HG02852 (cell line): ENCODE measurements at regions not wholly inside any gene's neighbourhood (a gene's known extent, or its start where the extent isn't known, plus 50 kb on each side); places are given as distances from the start of the nearest gene placed in this dataset.

Experiments used
- ATAC-seq: cut with Tn5 transposase; IDR thresholded peaks from one replicate; pipeline ENCODE4 v1.9.1; 2021; ENCODE audit warnings: mild to moderate bottlenecking, moderate library complexity; ENCODE audit not compliant: unreplicated experiment

GRCh38 chr3:44072601-44073540 lies 168.8 kb upstream of the TOPAZ1 start:
- no peak for ATAC-seq

GRCh38 chr3:44074181-44074580 lies 167.5 kb upstream of the TOPAZ1 start:
- no peak for ATAC-seq

DNA sequence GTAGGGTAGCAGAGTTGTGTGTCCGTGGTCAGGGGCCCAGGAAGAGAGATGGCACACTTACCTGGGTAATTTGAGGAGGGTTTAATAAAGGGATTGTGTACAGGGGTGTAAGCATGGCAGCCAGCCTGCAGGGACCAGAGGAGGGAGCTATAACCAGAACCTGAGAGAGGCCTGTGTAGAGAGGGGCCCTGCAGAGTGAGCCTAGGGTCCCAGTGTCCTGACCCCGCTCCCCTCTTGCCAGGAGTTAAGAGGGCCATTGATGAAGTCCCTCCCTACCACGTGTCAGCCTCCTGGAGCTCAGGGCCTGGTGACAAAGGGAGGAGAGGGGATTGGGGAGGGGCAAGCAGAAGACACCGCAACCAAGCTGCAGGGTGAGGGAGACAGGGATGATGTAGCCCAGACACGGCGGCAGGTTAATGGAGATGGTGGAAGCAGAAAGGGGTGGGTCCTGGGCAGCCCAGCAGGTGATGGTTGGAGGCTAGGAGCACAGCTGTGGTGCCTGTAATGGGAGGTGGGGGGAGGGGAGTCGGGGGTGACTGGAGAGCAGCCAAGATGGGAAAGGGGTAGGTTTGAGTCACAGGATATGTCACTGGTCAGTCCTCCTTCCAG lies 165.4 kb upstream of the TOPAZ1 start:
- no peak for ATAC-seq

DNA sequence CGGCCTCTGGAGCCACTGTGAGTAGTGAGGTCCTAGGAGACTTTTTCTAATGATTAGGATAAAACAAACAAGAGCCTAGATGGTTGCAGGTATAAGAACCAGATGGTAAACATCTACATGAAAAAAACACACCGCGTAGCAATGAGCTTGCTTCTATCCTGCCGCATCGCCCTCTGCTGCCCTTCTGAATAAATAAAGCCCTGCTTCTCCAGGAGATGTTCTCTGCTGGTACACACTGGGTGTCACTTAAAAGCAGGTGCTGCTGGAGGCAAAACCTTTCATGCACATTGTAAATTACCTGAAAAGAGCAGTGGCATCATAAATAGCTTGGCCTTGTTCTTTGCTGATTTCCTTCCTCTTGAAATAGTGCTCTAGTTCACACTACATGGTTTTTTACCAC lies 164.4 kb upstream of the TOPAZ1 start:
- ATAC-seq = no peak

GRCh38 chr3:44078863-44079262 lies 162.8 kb upstream of the TOPAZ1 start:
- no peak for ATAC-seq

DNA sequence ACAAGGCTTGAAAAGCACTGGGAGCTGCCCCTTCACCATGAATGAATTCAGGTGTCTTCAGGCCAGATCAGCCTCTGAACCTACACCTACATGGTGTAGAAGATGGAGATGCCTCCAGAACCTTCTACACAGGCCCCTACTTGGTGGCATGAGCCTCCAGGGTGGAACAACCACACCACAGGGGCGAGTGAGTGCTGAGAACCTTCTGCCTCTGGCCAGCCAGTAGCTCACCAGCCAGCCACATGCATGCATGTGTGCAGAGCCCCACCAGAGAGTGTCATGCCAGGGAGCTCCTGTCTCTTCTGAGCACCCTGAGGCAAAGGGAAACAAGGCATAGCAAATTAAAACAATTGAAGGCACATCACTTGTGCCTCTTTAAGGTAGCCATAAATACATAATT lies 161.8 kb upstream of the TOPAZ1 start:
- ATAC-seq = no peak

GRCh38 chr3:44080474-44081072 lies 161.1 kb upstream of the TOPAZ1 start:
- no peak for ATAC-seq

GRCh38 chr3:44090036-44090435 lies 151.7 kb upstream of the TOPAZ1 start:
- no peak for ATAC-seq

DNA sequence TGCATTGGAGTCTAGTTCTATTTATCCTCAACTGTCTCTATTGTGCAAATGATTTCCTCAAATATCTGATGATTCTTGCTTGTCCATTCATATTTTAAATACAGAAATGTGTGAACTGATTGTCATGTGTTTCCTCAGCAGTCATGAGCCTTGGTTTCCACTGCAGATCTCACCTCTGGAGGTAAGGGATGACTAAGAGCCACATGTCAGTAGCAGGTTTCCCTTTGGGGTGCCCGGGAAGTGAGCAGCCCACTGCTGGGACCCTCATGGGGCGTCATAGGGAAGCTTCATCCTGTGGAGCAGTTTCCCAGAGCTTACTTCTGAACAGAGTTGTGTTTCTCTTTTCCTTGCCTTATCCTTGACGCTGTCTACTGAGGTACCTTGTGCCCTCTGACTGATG lies 149.2 kb upstream of the TOPAZ1 start:
- ATAC-seq = no peak

GRCh38 chr3:44093531-44093930 lies 148.2 kb upstream of the TOPAZ1 start:
- ATAC-seq = no peak

DNA sequence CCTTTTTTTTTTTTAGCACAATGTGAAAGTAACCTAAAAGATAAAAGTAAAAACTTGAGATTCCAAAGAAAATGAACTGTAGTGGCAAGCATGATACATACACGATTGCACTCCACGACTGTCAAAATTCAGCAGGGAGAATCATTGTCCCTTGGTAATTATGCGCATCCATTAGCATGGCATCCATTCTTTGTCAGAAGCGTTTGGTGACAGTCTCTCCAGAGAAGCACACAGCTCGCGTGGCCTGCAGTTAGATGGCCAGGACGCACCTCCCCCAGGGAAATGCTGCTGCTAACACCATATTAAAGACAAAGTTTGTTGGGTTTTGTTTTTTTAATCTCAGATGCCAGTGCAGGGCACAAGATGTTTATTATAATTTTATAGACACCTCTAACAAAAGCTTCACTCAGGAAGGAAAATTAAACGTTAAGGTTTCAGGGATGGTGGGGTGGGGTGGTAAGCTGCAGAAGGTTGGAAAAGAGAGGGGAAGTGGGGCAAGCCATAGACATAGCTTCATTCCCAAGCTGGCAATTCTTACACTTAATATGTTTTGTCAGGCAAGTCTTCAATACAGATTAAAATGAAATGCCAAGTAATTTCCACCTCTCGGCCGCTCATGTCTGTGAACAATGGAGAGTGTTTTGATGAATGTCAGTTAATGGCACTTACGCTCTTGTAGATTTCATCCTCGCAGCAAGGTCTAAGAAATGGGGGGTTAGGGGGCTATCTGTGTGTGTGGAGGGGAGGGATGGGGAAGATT lies 142.8 kb upstream of the TOPAZ1 start:
- ATAC-seq = no peak

GRCh38 chr3:44099566-44100297 lies 142.0 kb upstream of the TOPAZ1 start:
- no peak for ATAC-seq

DNA sequence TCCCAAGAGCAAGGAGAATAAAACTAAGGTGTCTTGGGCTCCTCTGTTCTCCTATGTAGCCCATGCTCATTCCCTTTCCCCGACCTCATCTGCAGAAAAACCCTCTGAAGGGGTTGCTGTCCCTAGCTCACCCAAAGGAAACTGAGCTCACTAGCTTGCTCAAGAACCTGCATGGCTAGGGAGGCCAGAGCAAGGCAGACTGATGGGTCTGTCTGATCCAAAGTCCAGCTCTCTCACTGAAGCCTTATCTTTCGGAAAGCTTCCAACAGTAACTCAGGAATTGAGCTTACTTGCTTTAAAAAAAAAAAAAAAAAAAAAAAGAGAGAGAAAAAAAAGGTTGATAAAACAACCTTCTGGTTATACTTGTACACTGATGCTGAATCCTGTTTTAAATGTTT lies 141.4 kb upstream of the TOPAZ1 start:
- ATAC-seq = no peak

DNA sequence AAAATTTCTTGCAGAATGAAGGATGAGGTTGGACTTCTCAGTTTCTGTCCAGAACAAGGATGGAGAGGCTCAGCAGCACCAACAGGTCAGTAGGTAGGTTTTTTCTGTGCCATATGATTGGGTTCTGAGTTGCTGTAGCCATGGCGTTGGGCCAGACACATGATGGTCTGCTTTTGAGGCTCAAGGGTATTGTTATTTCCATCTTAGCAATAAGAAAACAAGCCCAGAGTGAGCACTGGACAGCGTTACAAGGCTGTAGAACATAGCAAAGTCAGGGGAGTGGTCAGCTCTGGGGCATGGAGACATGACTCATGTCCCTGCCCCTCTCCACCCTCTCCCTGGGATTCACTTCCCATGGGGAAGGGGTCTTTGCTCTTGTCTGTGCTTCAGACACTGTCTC lies 137.6 kb upstream of the TOPAZ1 start:
- no peak for ATAC-seq

DNA sequence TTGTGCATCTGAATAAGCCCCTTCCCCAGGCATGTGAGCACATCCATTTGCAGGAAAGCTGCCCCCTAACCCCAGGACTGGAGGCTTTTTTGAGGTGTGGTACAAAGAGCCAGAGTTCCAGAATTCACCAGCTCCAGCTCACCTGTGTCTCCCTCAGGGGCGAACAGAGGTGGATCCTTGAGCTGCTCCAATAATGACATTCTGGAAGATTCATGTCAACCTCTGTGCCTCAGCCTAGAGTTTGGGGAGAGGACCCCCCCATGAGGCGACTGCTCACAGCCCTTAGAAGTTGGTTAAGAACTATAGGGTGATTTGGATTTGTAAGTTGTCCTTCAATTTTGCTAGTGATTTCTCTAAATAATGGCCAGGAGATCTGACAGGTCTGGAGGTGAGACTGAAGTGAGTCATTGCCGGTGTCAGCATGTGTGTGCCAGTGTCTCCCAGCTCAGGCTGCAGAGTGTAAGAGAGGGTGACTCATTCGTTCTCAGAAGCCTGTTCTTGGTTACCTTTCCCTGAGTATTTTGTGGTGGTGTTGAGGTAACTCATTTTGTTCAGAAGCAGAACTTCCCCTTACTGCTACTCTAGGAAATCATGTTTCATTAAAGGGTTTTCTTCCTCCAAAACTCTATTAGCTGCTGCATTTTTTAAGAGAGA lies 136.9 kb upstream of the TOPAZ1 start:
- peak; percentile 87 for ATAC-seq

- no peak for ATAC-seq
Measured at GRCh38 chr3:44105571-44105970, 136.1 kb upstream of the TOPAZ1 start.

DNA sequence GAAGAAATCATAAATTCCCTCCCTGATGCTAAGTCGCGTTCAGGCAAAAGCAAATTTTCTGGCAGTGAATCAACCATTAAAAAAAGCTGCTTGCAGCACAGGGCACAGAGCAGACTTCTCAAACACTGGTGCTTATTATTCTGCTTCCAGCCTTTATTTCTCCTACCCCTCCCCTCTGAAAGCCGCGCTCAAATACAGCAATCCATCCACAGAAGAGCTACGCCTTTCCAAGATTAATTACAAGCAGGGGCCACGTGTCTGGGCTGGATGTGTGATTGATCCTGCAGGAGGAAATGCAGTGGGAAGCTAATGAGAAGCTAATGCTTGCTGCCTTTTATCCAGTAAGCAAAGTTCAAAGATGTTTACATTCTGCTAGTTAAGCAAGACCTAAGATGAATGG lies 134.9 kb upstream of the TOPAZ1 start:
- ATAC-seq = no peak

- no peak for ATAC-seq
Measured at GRCh38 chr3:44108481-44108880, 133.2 kb upstream of the TOPAZ1 start.

DNA sequence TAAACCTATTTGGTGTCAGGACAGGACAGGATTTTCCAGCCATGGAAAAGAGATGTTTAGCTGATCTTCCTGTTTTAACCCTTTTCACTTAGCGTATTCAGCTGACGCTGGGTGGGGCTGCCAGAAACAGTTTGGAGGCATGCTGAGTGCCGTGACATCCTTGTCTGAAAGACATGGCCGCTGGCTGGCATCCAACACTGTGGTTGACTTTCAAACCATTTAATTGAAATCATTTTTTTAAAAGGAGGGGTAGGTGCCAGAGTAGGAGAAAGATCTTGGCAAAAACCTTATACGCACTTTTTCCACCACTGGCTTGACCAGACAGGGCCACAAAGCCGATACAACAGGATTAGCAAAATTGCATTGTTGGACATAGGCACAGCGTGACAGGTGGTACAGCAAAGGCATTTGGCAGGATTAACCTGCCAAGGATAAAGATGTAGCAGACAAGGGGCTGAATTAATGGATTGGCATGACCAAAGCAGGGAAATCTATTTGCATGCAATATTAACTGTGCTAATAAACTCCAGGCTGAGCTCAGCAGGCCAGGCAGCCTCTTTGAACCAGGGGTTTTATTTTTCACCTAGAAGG lies 131.8 kb upstream of the TOPAZ1 start:
- ATAC-seq = no peak

DNA sequence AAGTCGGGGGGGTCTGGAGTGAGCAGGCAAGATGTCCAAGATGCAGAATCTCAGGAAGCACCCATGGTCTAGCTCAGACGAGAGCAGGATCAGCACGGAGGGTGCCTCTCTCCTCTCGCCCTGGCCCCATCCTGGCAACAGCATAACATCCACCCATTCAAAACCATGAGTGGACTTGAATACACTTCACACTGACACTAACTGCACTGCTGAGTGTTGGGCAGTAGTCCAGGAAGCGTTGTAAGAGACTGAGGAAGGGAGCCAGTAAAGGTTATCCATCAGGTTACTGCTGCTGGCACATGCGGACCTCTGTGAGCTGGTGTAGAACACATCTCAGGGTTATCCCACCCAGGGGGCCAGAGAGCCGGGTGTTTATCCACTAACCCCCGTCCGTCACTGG lies 131.0 kb upstream of the TOPAZ1 start:
- no peak for ATAC-seq
